ENCODE measurements at regions not wholly inside any gene's neighbourhood (a gene's known extent, or its start where the extent isn't known, plus 50 kb on each side); places are given as distances from the start of the nearest gene placed in this dataset.

DNA sequence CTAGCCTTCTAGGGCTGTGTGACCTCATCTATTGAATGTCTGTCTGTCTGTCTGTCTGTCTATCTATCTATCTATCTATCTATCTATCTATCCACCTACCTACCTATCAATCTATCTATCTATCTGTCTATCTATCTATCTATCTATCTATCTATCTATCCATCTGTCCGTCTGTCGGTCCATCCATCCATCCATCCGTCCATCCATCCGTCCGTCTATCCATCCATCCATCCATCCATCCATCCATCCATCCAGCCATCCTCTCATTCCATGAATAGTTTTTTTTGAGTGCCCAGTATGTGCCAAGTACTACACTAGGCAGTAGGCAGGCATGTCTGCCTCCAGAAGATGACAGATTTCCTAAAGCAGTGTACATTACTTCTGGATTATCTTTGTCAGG lies 122.5 kb downstream of the FOXB1 start:
- H3K27me3 ChIP-seq (ENCODE audit: control insufficient read depth, insufficient read depth, low read length) = no peaks in the 10 kb centered on the region
- H3K9me3 ChIP-seq (ENCODE audit: control insufficient read depth, low read length) = no peaks in the 10 kb centered on the region
- H2AFZ ChIP-seq = no peak overlapping the region
- TF ChIP-seq, protein P1, sequence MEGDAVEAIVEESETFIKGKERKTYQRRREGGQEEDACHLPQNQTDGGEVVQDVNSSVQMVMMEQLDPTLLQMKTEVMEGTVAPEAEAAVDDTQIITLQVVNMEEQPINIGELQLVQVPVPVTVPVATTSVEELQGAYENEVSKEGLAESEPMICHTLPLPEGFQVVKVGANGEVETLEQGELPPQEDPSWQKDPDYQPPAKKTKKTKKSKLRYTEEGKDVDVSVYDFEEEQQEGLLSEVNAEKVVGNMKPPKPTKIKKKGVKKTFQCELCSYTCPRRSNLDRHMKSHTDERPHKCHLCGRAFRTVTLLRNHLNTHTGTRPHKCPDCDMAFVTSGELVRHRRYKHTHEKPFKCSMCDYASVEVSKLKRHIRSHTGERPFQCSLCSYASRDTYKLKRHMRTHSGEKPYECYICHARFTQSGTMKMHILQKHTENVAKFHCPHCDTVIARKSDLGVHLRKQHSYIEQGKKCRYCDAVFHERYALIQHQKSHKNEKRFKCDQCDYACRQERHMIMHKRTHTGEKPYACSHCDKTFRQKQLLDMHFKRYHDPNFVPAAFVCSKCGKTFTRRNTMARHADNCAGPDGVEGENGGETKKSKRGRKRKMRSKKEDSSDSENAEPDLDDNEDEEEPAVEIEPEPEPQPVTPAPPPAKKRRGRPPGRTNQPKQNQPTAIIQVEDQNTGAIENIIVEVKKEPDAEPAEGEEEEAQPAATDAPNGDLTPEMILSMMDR (IDR thresholded peaks at IDR 0.05) = no peak
- H3K27ac ChIP-seq = no peak overlapping the region
- H3K4me3 ChIP-seq (ENCODE audit: low read depth, low read length) = no peak overlapping the region
- no peak overlapping the region for H3K4me2 ChIP-seq (ENCODE audit: low read length)
- H3K36me3 ChIP-seq (ENCODE audit: control insufficient read depth, insufficient read depth, low read length) = no peaks in the 10 kb centered on the region
- H3K9ac ChIP-seq = no peak overlapping the region
- no peaks in the 10 kb centered on the region for H3K4me1 ChIP-seq
- no peaks in the 10 kb centered on the region for H3K79me2 ChIP-seq

DNA sequence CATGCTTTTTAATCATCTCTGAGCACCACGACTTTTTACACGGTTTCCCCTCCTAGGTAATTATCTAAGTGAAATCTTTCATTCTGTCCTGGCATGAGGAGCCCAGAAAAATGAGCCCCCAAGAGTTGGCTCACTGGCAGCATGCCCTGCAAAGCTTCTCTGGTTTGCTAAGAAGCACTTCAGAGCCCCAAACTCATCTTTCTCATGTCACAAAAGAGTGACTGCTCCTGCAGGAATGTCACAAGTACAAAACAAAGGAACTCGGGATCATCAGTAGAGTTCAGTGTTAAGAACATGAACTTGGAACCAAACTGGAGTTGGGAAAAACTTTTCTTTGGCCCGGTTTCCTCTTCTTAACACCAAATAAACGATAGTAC lies 123.9 kb downstream of the FOXB1 start:
- Histone ChIP-seq H3K36me3 (ENCODE audit: control insufficient read depth, insufficient read depth, low read length) (no peaks in the 10 kb centered on the region), H2AFZ (peak overlapping the region; percentile 77), H3K27ac (peak overlapping the region; percentile 47), H3K4me3 (ENCODE audit: low read depth, low read length) (peak overlapping the region; percentile 60), H3K79me2 (no peaks in the 10 kb centered on the region), H3K27me3 (ENCODE audit: control insufficient read depth, insufficient read depth, low read length) (no peaks in the 10 kb centered on the region), H3K4me1 (no peaks in the 10 kb centered on the region), H3K9ac (no peak overlapping the region), H3K4me2 (ENCODE audit: low read length) (peak overlapping the region; percentile 81), H3K9me3 (ENCODE audit: control insufficient read depth, low read length) (no peaks in the 10 kb centered on the region)
- TF ChIP-seq, protein P1 (IDR thresholded peaks at IDR 0.05) = no peak

DNA sequence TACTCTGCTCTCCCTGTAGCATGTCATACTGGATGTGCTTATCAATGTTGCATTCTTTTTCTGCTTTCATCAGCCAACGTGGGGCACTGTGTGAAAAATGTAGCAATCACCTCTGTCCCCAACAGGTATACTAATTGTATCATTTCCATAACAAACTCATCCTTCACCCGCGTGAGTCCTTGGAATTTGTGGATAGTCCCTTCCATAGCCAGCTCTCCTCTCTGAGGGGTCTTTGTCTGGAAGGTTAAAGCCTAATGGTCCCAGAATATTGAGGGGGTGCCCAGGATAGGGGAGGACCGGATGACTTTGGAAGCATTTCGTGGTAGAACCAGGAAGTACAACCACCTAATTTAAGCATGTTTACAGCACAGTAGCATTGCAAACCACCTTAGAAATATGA lies 124.6 kb downstream of the FOXB1 start:
- no peak overlapping the region for H3K27ac ChIP-seq
- H3K9ac ChIP-seq = no peak overlapping the region
- H3K4me2 ChIP-seq (ENCODE audit: low read length) = no peak overlapping the region
- no peak overlapping the region for H3K4me3 ChIP-seq (ENCODE audit: low read depth, low read length)
- H3K9me3 ChIP-seq (ENCODE audit: control insufficient read depth, low read length) = no peaks in the 10 kb centered on the region
- TF ChIP-seq, protein P1 (IDR thresholded peaks at IDR 0.05) = no peak
- H3K4me1 ChIP-seq = no peaks in the 10 kb centered on the region
- no peaks in the 10 kb centered on the region for H3K79me2 ChIP-seq
- H2AFZ ChIP-seq = no peak overlapping the region
- H3K36me3 ChIP-seq (ENCODE audit: control insufficient read depth, insufficient read depth, low read length) = no peaks in the 10 kb centered on the region
- H3K27me3 ChIP-seq (ENCODE audit: control insufficient read depth, insufficient read depth, low read length) = no peaks in the 10 kb centered on the region

DNA sequence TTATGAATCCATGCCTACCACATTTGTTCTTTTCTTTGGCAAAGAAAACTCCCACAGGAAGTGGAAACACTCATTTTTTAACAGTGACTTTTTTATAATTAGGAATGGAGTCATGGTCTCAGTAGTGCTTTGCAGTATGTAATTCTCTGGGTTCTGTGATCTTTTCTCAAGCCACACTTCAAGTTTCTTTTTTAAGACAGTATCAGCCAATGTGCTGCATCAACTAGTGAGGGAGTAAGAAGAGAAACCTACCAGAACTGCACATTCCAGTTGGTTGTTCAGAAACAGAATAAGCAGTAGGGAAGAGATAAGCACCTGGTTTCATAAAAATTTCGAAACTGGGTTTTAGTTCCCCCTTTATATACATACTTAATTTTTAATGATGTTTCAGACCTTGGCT lies 126.3 kb downstream of the FOXB1 start:
- H3K9me3 ChIP-seq (ENCODE audit: control insufficient read depth, low read length) = no peaks in the 10 kb centered on the region
- no peaks in the 10 kb centered on the region for H3K36me3 ChIP-seq (ENCODE audit: control insufficient read depth, insufficient read depth, low read length)
- H3K4me1 ChIP-seq = no peaks in the 10 kb centered on the region
- H3K79me2 ChIP-seq = no peaks in the 10 kb centered on the region
- no peaks in the 10 kb centered on the region for H3K27me3 ChIP-seq (ENCODE audit: control insufficient read depth, insufficient read depth, low read length)
- no peak overlapping the region for H3K4me3 ChIP-seq (ENCODE audit: low read depth, low read length)
- no peak overlapping the region for H3K4me2 ChIP-seq (ENCODE audit: low read length)
- no peak overlapping the region for H3K9ac ChIP-seq
- TF ChIP-seq, protein P1 (IDR thresholded peaks at IDR 0.05) = no peak
- H2AFZ ChIP-seq = no peak overlapping the region
- no peak overlapping the region for H3K27ac ChIP-seq

DNA sequence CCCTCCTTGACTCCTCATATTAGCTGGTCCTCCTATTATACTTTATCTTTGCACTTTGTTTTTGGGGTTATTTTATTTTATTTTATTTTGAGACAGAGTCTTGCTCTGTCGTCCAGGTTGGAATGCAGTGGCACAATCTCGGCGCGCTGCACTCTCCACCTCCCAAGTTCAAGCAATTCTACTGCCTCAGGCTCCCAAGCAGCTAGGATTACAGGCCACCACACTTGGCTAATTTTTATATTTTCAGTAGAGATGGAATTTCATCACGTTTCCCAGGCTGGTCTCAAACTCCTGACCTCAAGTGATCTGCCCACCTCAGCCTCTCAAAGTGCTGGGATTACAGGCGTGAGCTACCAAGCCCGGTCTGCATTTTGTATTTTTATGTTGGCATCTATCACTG lies 126.7 kb downstream of the FOXB1 start:
- Histone ChIP-seq H3K4me3 (ENCODE audit: low read depth, low read length) (no peak overlapping the region), H3K9ac (no peak overlapping the region), H3K27me3 (ENCODE audit: control insufficient read depth, insufficient read depth, low read length) (no peaks in the 10 kb centered on the region)

More for the DNA sequence above, 126.7 kb downstream of the FOXB1 start:
- H3K9me3 ChIP-seq (ENCODE audit: control insufficient read depth, low read length) = no peaks in the 10 kb centered on the region
- no peaks in the 10 kb centered on the region for H3K36me3 ChIP-seq (ENCODE audit: control insufficient read depth, insufficient read depth, low read length)
- H3K27ac ChIP-seq = no peak overlapping the region
- H2AFZ ChIP-seq = no peak overlapping the region
- TF ChIP-seq, protein P1 (IDR thresholded peaks at IDR 0.05) = no peak
- no peaks in the 10 kb centered on the region for H3K79me2 ChIP-seq
- H3K4me2 ChIP-seq (ENCODE audit: low read length) = no peak overlapping the region
- H3K4me1 ChIP-seq = no peaks in the 10 kb centered on the region

All from parathyroid adenoma (tissue), 2 donors.